ENCODE measurements at regions not wholly inside any gene's neighbourhood (a gene's known extent, or its start where the extent isn't known, plus 50 kb on each side); places are given as distances from the start of the nearest gene placed in this dataset.
A peak's percentile ranks its signal among the peaks of the same experiment; 100 is the strongest.

- no peak overlapping the region for H3K4me3 ChIP-seq
- no peaks in the 10 kb centered on the region for H3K4me1 ChIP-seq
- TF ChIP-seq, protein P1, sequence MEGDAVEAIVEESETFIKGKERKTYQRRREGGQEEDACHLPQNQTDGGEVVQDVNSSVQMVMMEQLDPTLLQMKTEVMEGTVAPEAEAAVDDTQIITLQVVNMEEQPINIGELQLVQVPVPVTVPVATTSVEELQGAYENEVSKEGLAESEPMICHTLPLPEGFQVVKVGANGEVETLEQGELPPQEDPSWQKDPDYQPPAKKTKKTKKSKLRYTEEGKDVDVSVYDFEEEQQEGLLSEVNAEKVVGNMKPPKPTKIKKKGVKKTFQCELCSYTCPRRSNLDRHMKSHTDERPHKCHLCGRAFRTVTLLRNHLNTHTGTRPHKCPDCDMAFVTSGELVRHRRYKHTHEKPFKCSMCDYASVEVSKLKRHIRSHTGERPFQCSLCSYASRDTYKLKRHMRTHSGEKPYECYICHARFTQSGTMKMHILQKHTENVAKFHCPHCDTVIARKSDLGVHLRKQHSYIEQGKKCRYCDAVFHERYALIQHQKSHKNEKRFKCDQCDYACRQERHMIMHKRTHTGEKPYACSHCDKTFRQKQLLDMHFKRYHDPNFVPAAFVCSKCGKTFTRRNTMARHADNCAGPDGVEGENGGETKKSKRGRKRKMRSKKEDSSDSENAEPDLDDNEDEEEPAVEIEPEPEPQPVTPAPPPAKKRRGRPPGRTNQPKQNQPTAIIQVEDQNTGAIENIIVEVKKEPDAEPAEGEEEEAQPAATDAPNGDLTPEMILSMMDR (IDR thresholded peaks at IDR 0.05), result no peak
- TF ChIP-seq POLR2AphosphoS5 (IDR thresholded peaks at IDR 0.05), result no peak
- TF ChIP-seq EP300 (IDR thresholded peaks at IDR 0.05), result no peak
- H3K36me3 ChIP-seq, result no peaks in the 10 kb centered on the region
- H3K27me3 ChIP-seq, result no peaks in the 10 kb centered on the region
- 95 to 99% methylated on average over 14 of the region's 14 CpGs for WGBS, 2 donors
- H3K27ac ChIP-seq, result no peak overlapping the region
- DNase-seq, result no peak
- H3K9me3 ChIP-seq, result no peaks in the 10 kb centered on the region
- no peak for ATAC-seq (ENCODE audit: low FRiP score in 2 of 2)
Observed at GRCh38 chr20:34180460-34181120, 60.6 kb upstream of the ASIP start.

DNA sequence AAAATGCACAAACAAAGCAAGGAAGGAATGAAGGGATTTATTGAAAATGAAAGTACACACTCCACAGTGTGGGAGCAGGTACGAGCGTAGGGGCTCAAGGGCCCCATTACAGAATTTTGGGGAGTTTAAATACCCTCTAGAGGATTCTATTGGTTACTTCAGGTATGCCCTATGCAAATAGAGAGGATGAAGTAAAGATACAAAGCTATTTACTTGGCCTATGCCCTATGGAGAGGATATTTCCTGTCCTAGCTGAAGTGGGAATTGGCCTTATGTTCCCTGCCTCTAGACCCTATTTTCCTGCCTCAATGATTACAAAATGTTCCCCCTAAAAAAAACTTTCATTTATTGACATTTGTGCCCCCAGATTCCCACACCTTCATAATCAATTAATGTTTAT is 59.7 kb upstream of the ASIP start:
- Histone ChIP-seq H3K27me3 (no peaks in the 10 kb centered on the region), H3K27ac (no peak overlapping the region), H3K36me3 (no peaks in the 10 kb centered on the region), H3K4me1 (no peaks in the 10 kb centered on the region), H3K4me3 (no peak overlapping the region), H3K9me3 (no peaks in the 10 kb centered on the region)
- no peak for ATAC-seq (ENCODE audit: low FRiP score in 2 of 2)
- 47 to 64% methylated on average over 2 of the region's 2 CpGs for WGBS, 2 donors
- no peak for DNase-seq
- TF ChIP-seq EP300 (IDR thresholded peaks at IDR 0.05), result no peak
- TF ChIP-seq, protein P1 (IDR thresholded peaks at IDR 0.05), result no peak
- no peak for TF ChIP-seq POLR2A (IDR thresholded peaks at IDR 0.05)
- no peak for TF ChIP-seq POLR2AphosphoS5 (IDR thresholded peaks at IDR 0.05)

DNA sequence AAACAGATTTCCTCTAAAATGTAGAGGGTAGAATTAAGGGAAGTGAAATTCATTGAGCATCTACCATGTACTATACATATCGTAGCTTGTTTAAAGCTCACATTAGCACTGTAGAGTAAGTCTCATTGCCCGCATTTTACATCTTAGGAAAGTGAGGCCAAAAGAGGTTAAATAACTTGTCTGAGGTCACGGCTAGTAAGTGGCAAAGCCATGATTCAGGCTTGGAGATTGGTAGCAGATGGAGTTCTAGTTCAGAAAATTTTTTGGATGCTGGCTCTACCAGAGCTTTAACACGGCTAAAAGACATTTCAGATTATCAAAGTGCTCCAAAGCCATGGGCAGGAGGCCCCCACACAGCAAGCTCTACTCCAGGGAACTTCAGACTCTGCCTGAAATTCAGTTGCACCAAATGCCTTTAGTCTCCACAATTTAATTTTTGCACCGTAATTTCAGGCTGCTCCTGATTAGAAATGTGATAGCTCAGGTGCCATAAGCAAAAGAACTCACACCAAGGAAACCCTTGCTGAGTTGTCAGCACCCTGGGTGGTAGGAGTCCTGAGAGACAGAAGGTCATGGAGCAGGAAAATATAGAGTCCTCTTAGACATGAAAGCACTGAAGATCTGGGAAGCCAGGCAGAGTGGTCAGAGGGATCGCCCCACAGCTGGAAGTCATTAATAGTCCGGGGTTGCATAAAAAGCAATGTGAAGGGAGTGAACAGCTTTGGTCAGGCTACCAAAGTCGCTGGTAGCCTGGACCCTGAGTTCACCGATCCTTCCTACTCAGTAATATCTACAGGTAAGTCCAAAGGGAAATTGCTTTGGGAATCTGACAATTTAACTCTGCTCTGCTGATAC is 55.2 kb upstream of the ASIP start:
- Histone ChIP-seq H3K9me3 (no peaks in the 10 kb centered on the region), H3K36me3 (no peaks in the 10 kb centered on the region), H3K27me3 (no peaks in the 10 kb centered on the region), H3K4me3 (no peak overlapping the region), H3K27ac (no peak overlapping the region), H3K4me1 (peaks cover 0 to 5% (median 0%) of the 10 kb centered on the region in 4 donors)
- TF ChIP-seq POLR2AphosphoS5 (IDR thresholded peaks at IDR 0.05), result no peak
- no peak for TF ChIP-seq EP300 (IDR thresholded peaks at IDR 0.05)
- TF ChIP-seq, protein P1 (IDR thresholded peaks at IDR 0.05), result no peak
- no peak for TF ChIP-seq POLR2A (IDR thresholded peaks at IDR 0.05)
- 86 to 87% methylated on average over 9 of the region's 9 CpGs for WGBS, 2 donors
- ATAC-seq (ENCODE audit: low FRiP score in 2 of 2) (peak in 1 of 2 donors; percentile 74), DNase-seq (no peak)

GRCh38 chr20:34189572-34190163 is 51.6 kb upstream of the ASIP start:
- TF ChIP-seq, protein P1 (IDR thresholded peaks at IDR 0.05), result no peak
- TF ChIP-seq POLR2A (IDR thresholded peaks at IDR 0.05) (no peak), POLR2AphosphoS5 (IDR thresholded peaks at IDR 0.05) (no peak), EP300 (IDR thresholded peaks at IDR 0.05) (no peak)
- no peak overlapping the region for H3K27ac ChIP-seq
- H3K36me3 ChIP-seq, result no peaks in the 10 kb centered on the region
- H3K4me1 ChIP-seq, result peaks cover 0 to 5% (median 0%) of the 10 kb centered on the region in 4 donors
- H3K27me3 ChIP-seq, result no peaks in the 10 kb centered on the region
- no peak for DNase-seq
- H3K4me3 ChIP-seq, result no peak overlapping the region
- 64 to 80% methylated on average over 5 to 8 of the region's 8 CpGs for WGBS, 2 donors
- H3K9me3 ChIP-seq, result no peaks in the 10 kb centered on the region
- no peak for ATAC-seq (ENCODE audit: low FRiP score in 2 of 2)

All from upper lobe of left lung (tissue), 6 donors.